ENCODE measurements at regions not wholly inside any gene's neighbourhood (a gene's known extent, or its start where the extent isn't known, plus 50 kb on each side); places are given as distances from the start of the nearest gene placed in this dataset.
A peak's percentile ranks its signal among the peaks of the same experiment; 100 is the strongest.

GRCh38 chr2:167508709-167509108 is 620.4 kb downstream of the XIRP2 start:
- no peak for DNase-seq (ENCODE audit: low read depth in 2 of 2)

GRCh38 chr2:167506395-167506794 is 618.1 kb downstream of the XIRP2 start:
- DNase-seq (ENCODE audit: low read depth in 2 of 2): peak in 1 of 2 experiments; percentile 14

GRCh38 chr2:167504695-167505094 is 616.4 kb downstream of the XIRP2 start:
- DNase-seq (ENCODE audit: low read depth in 2 of 2): no peak

- DNase-seq (ENCODE audit: low read depth in 2 of 2): no peak
Observed at GRCh38 chr2:167504061-167504460, 615.8 kb downstream of the XIRP2 start.

GRCh38 chr2:167501618-167502017 is 613.3 kb downstream of the XIRP2 start:
- no peak for DNase-seq (ENCODE audit: low read depth in 2 of 2)

GRCh38 chr2:167493862-167494261 is 605.6 kb downstream of the XIRP2 start:
- no peak for DNase-seq (ENCODE audit: low read depth in 2 of 2)

GRCh38 chr2:167492486-167492885 is 604.2 kb downstream of the XIRP2 start:
- no peak for DNase-seq (ENCODE audit: low read depth in 2 of 2)

- no peak for DNase-seq (ENCODE audit: low read depth in 2 of 2)
Observed at GRCh38 chr2:167491788-167492187, 603.5 kb downstream of the XIRP2 start.

- DNase-seq (ENCODE audit: low read depth in 2 of 2): no peak
Observed at GRCh38 chr2:167490455-167490854, 602.2 kb downstream of the XIRP2 start.

- DNase-seq (ENCODE audit: low read depth in 2 of 2): no peak
Observed at GRCh38 chr2:167489325-167489724, 601.0 kb downstream of the XIRP2 start.

GRCh38 chr2:167487728-167488127 is 599.4 kb downstream of the XIRP2 start:
- DNase-seq (ENCODE audit: low read depth in 2 of 2): no peak

- no peak for DNase-seq (ENCODE audit: low read depth in 2 of 2)
Observed at GRCh38 chr2:167484875-167485274, 596.6 kb downstream of the XIRP2 start.

- DNase-seq (ENCODE audit: low read depth in 2 of 2): no peak
Observed at GRCh38 chr2:167480986-167481309, 592.7 kb downstream of the XIRP2 start.

- no peak for DNase-seq (ENCODE audit: low read depth in 2 of 2)
Observed at GRCh38 chr2:167480232-167480985, 592.1 kb downstream of the XIRP2 start.

- no peak for DNase-seq (ENCODE audit: low read depth in 2 of 2)
Observed at GRCh38 chr2:167478196-167478595, 589.9 kb downstream of the XIRP2 start.

- DNase-seq (ENCODE audit: low read depth in 2 of 2): no peak
Observed at GRCh38 chr2:167475791-167476190, 587.5 kb downstream of the XIRP2 start.

GRCh38 chr2:167471734-167472133 is 583.5 kb downstream of the XIRP2 start:
- no peak for DNase-seq (ENCODE audit: low read depth in 2 of 2)

- DNase-seq (ENCODE audit: low read depth in 2 of 2): no peak
Observed at GRCh38 chr2:167471332-167471731, 583.1 kb downstream of the XIRP2 start.

GRCh38 chr2:167462379-167462778 is 574.1 kb downstream of the XIRP2 start:
- DNase-seq (ENCODE audit: low read depth in 2 of 2): no peak

- no peak for DNase-seq (ENCODE audit: low read depth in 2 of 2)
Observed at GRCh38 chr2:167454036-167454435, 565.8 kb downstream of the XIRP2 start.

GRCh38 chr2:167451496-167452289 is 563.4 kb downstream of the XIRP2 start:
- no peak for DNase-seq (ENCODE audit: low read depth in 2 of 2)

GRCh38 chr2:167450364-167450763 is 562.1 kb downstream of the XIRP2 start:
- DNase-seq (ENCODE audit: low read depth in 2 of 2): no peak

- DNase-seq (ENCODE audit: low read depth in 2 of 2): no peak
Observed at GRCh38 chr2:167440382-167440781, 552.1 kb downstream of the XIRP2 start.

Measured in fibroblast of skin of left quadriceps (primary cell).